HCT116 (cell line): ENCODE measurements at regions not wholly inside any gene's neighbourhood (a gene's known extent, or its start where the extent isn't known, plus 50 kb on each side); places are given as distances from the start of the nearest gene placed in this dataset.

Experiments used
- ATAC-seq: fragments of 200-7000 bp; cut with Tn5 transposase; 2 replicates; pipeline ENCODE4 v1.9.1; 2020; ENCODE audit warnings: mild to moderate bottlenecking, moderate library complexity
- BruUV-seq: library from RNA; stranded (reverse); fragments of 400-500 nt; replicated peaks from 2 replicates; lab custom pipeline; 2021; lab: Mats Ljungman, UMichigan
- CTCF ChIA-PET: fragments of 300-600 bp; sonication (Branson Sonifier 250); formaldehyde crosslinking; loops from one replicate; lab custom pipeline; 2021; ENCODE audit warnings: antibody characterized with exemption; lab: Charles Lee
- POLR2A ChIA-PET: fragments of 300-600, 350-600 bp; sonication (Branson Sonifier 250); formaldehyde crosslinking; loops from one replicate; lab custom pipeline; 2021; ENCODE audit warnings: antibody characterized with exemption; lab: Charles Lee
- RAD21 ChIA-PET, 2 experiments: fragments of 300-600 bp; sonication (Branson Sonifier 250); formaldehyde crosslinking; loops; one replicate each; lab custom pipeline; 2023; ENCODE audit warnings: low total read pairs in 2 of 2; ENCODE audit not compliant: uncharacterized antibody in 2 of 2, unreplicated experiment in 2 of 2, low non-redundant PET in 1 of 2; lab: Charles Lee
- DNase-seq: peaks from one replicate; pipeline ENCODE4 v3.0.0-alpha.2; 2010; ENCODE audit warnings: low read depth, low spot score
- H2AFZ ChIP-seq: fragments of 200-600 bp; shearing (Covaris generic), sonication (generic); 2 replicates; pipeline ENCODE4 v1.6.1; 2017; ENCODE audit warnings: low read depth, mixed run types, mixed read lengths, antibody characterized with exemption, low read length; ENCODE audit not compliant: poor library complexity, severe bottlenecking
- H3K27ac ChIP-seq: 2 replicates; pipeline ENCODE4 v1.5.1; 2012; ENCODE audit warnings: low read depth, low read length
- H3K27me3 ChIP-seq: fragments of 200-600 bp; sonication (generic); 2 replicates; pipeline ENCODE4 v1.6.1; 2016; ENCODE audit warnings: mixed run types, low read length, mixed read lengths; ENCODE audit not compliant: insufficient read depth
- H3K36me3 ChIP-seq, 2 experiments: fragments of 200-500 bp in 1 of 2; fragments of 200-600 bp in 1 of 2; sonication (Bioruptor generic) in 1 of 2; sonication (generic) in 1 of 2; 2 replicates each; pipeline versions ENCODE4 v1.5.1 to v1.6.1; 2014 to 2016; ENCODE audit warnings: low read length in 2 of 2, inconsistent platforms in 1 of 2, mixed read lengths in 1 of 2, mixed run types in 1 of 2; ENCODE audit not compliant: insufficient read depth in 2 of 2, control insufficient read depth in 1 of 2
- H3K4me1 ChIP-seq, 2 experiments: fragments of 200-600 bp in 1 of 2; sonication (generic) in 1 of 2; 2 replicates each; pipeline versions ENCODE4 v1.5.1 to v1.6.1; 2012 to 2017; ENCODE audit warnings: low read length in 2 of 2, inconsistent platforms in 1 of 2, mild to moderate bottlenecking in 1 of 2, mixed read lengths in 1 of 2, mixed run types in 1 of 2, moderate library complexity in 1 of 2; ENCODE audit not compliant: insufficient read depth in 2 of 2, control insufficient read depth in 1 of 2
- H3K4me2 ChIP-seq: fragments of 200-600 bp; sonication (generic); 2 replicates; pipeline ENCODE4 v1.6.1; 2017; ENCODE audit warnings: mixed run types, low read length, mixed read lengths
- H3K4me3 ChIP-seq, 2 experiments: fragments of 200-600 bp in 1 of 2; sonication (generic) in 1 of 2; replicated peaks in 1 of 2; 2 replicates each; pipeline ENCODE4 v1.5.1; 2011 to 2016; ENCODE audit warnings: low read length in 2 of 2, control low read depth in 1 of 2, low read depth in 1 of 2, mild to moderate bottlenecking in 1 of 2, mixed read lengths in 1 of 2, mixed run types in 1 of 2
- H3K79me2 ChIP-seq: fragments of 200-600 bp; sonication (generic); 2 replicates; pipeline ENCODE4 v1.6.1; 2017; ENCODE audit warnings: mild to moderate bottlenecking, mixed run types, low read length, moderate library complexity, mixed read lengths; ENCODE audit not compliant: insufficient read depth
- H3K9ac ChIP-seq: fragments of 200-600 bp; sonication (generic); 2 replicates; pipeline ENCODE4 v1.6.1; 2016; ENCODE audit warnings: low read length, mixed read lengths
- H3K9me2 ChIP-seq: fragments of 200-600 bp; sonication (generic), shearing (Covaris generic); 2 replicates; pipeline ENCODE4 v1.6.1; 2017; ENCODE audit warnings: mixed run types, mild to moderate bottlenecking, moderate library complexity; ENCODE audit not compliant: insufficient read depth
- H3K9me3 ChIP-seq, 2 experiments: fragments of 200-500 bp in 1 of 2; fragments of 200-600 bp in 1 of 2; sonication (Bioruptor generic) in 1 of 2; sonication (generic) in 1 of 2; 2 replicates each; pipeline ENCODE4 v1.6.1; 2014 to 2017; ENCODE audit warnings: low read length in 2 of 2, mixed read lengths in 2 of 2, inconsistent platforms in 1 of 2, low read depth in 1 of 2, mild to moderate bottlenecking in 1 of 2, mixed run types in 1 of 2, moderate library complexity in 1 of 2; ENCODE audit not compliant: control insufficient read depth in 1 of 2, insufficient read depth in 1 of 2
- H4K20me1 ChIP-seq: fragments of 200-600 bp; sonication (generic), shearing (Covaris generic); 2 replicates; pipeline ENCODE4 v1.6.1; 2017; ENCODE audit warnings: mixed run types, mild to moderate bottlenecking, moderate library complexity; ENCODE audit not compliant: insufficient read depth
- ELF1 ChIP-seq: IDR thresholded peaks from 2 replicates; pipeline ENCODE4 v1.6.1; 2012; ENCODE audit warnings: low read depth, borderline replicate concordance
- FOSL1 ChIP-seq: IDR thresholded peaks from 2 replicates; pipeline ENCODE4 v1.6.1; 2012; ENCODE audit warnings: low read depth
- JUND ChIP-seq: IDR thresholded peaks from 2 replicates; pipeline ENCODE4 v1.6.1; 2012
- SIN3A ChIP-seq: IDR thresholded peaks from 2 replicates; pipeline ENCODE4 v1.6.1; 2012; ENCODE audit warnings: low read depth
- YY1 ChIP-seq: IDR thresholded peaks from 2 replicates; pipeline ENCODE4 v1.6.1; 2011; ENCODE audit warnings: low read length, low read depth, moderate library complexity, mild to moderate bottlenecking; ENCODE audit not compliant: insufficient replicate concordance; ENCODE audit errors: extremely low read depth
- ZFX ChIP-seq: fragments of 450-650 bp; IDR thresholded peaks from 2 replicates; pipeline ENCODE4 v1.6.1; 2017
- ZNF274 ChIP-seq: fragments of 200-500 bp; sonication (Bioruptor generic); IDR thresholded peaks from 2 replicates; pipeline ENCODE4 v1.6.1; 2014; ENCODE audit warnings: mild to moderate bottlenecking, low read depth, low read length, inconsistent platforms
- intact Hi-C: fragments of 100-400 bp; cut with micrococcal nuclease; formaldehyde crosslinking; loops from 2 replicates; pipeline ENCODE4 v1.10.0; 2022
- TF ChIP-seq, protein P1 (sequence below): IDR thresholded peaks from 2 replicates; pipeline ENCODE4 v1.6.1; 2012
- TF ChIP-seq, protein P2 (sequence below): IDR thresholded peaks from 2 replicates; pipeline ENCODE4 v1.6.1; 2011; ENCODE audit warnings: mild to moderate bottlenecking, low read length, moderate library complexity; ENCODE audit not compliant: insufficient replicate concordance; ENCODE audit errors: extremely low read depth
- TF ChIP-seq, protein P3 (sequence below): IDR thresholded peaks from 2 replicates; pipeline ENCODE4 v1.6.1; 2012
- TF ChIP-seq, protein P4 (sequence below): IDR thresholded peaks from 2 replicates; pipeline ENCODE4 v1.6.1; 2012; ENCODE audit warnings: low read depth

DNA sequence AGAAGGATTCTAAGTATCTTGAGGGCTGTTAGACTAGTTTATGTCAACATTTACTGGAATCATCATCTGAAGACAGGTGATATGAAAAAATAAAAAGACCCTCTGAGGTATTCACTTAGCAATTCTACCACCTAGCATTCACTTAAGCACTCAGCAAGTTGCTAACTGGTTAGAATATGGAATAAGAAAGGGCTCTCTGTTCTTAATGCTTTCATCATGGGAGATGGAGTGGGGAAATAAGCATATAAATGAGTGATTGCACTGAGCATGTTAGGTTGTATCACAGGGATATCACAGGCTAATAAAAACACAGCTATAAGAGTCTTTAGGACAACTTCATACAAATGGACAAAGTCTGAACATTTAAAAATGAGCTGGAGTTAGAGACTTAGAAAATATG lies 1238.8 kb downstream of the CDH11 start:
- Histone ChIP-seq H4K20me1 (no peaks in the 10 kb centered on the region), H3K9me3 (peaks cover 6 to 21% of the 10 kb centered on the region in 2 experiments; a peak in 2 of 4 replicates), H2AFZ (no peak overlapping the region), H3K36me3 (no peaks in the 10 kb centered on the region), H3K27ac (no peak overlapping the region), H3K9me2 (no peaks in the 10 kb centered on the region), H3K79me2 (no peaks in the 10 kb centered on the region), H3K4me2 (no peak overlapping the region), H3K4me3 (no peak overlapping the region), H3K4me1 (no peaks in the 10 kb centered on the region), H3K27me3 (no peaks in the 10 kb centered on the region), H3K9ac (no peak overlapping the region)
- RAD21 ChIA-PET, result no interaction called here
- CTCF ChIA-PET, result no interaction called here
- POLR2A ChIA-PET, result no interaction called here
- BruUV-seq, result no TSS peak
- no peak for ATAC-seq
- TF ChIP-seq, protein P1, sequence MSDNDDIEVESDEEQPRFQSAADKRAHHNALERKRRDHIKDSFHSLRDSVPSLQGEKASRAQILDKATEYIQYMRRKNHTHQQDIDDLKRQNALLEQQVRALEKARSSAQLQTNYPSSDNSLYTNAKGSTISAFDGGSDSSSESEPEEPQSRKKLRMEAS, result no peak
- TF ChIP-seq, protein P2, sequence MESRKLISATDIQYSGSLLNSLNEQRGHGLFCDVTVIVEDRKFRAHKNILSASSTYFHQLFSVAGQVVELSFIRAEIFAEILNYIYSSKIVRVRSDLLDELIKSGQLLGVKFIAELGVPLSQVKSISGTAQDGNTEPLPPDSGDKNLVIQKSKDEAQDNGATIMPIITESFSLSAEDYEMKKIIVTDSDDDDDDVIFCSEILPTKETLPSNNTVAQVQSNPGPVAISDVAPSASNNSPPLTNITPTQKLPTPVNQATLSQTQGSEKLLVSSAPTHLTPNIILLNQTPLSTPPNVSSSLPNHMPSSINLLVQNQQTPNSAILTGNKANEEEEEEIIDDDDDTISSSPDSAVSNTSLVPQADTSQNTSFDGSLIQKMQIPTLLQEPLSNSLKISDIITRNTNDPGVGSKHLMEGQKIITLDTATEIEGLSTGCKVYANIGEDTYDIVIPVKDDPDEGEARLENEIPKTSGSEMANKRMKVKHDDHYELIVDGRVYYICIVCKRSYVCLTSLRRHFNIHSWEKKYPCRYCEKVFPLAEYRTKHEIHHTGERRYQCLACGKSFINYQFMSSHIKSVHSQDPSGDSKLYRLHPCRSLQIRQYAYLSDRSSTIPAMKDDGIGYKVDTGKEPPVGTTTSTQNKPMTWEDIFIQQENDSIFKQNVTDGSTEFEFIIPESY, result no peak
- TF ChIP-seq JUND, result no peak
- TF ChIP-seq, protein P3, sequence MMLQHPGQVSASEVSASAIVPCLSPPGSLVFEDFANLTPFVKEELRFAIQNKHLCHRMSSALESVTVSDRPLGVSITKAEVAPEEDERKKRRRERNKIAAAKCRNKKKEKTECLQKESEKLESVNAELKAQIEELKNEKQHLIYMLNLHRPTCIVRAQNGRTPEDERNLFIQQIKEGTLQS, result no peak
- no peak for TF ChIP-seq ZFX
- intact Hi-C loops, result no loop called here
- no peak for DNase-seq

DNA sequence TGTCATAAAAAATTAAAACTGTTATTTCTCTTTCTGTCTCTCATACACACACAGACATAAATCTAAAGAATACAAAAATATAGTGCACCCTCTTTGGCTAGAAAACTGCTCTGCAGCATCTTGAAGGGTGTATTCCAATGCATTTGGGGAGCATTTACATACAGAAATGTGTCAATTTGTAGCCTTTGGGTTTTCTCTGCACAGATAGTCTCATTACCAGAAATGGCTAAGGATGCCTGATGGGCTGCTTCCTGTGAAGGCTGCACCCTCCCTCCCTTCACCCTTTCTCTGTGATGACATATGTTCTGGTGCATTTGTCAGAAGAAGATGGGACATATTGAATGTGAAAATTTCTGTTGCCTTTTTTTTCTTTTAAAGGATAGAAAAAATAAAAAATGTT lies 1239.3 kb downstream of the CDH11 start:
- ATAC-seq (no peak), DNase-seq (no peak)
- no peak overlapping the region for H3K27ac ChIP-seq
- H3K27me3 ChIP-seq, result no peaks in the 10 kb centered on the region
- H2AFZ ChIP-seq, result no peak overlapping the region
- ChIA-PET CTCF (no interaction called here), POLR2A (no interaction called here), RAD21 (no interaction called here)
- no peak overlapping the region for H3K9ac ChIP-seq
- no peak overlapping the region for H3K4me3 ChIP-seq
- no TSS peak for BruUV-seq
- H3K79me2 ChIP-seq, result no peaks in the 10 kb centered on the region
- no peaks in the 10 kb centered on the region for H4K20me1 ChIP-seq
- no peak overlapping the region for H3K4me2 ChIP-seq
- H3K9me3 ChIP-seq, result peaks cover 4 to 24% of the 10 kb centered on the region in 2 experiments; a peak in 2 of 4 replicates
- H3K4me1 ChIP-seq, result no peaks in the 10 kb centered on the region
- intact Hi-C loops, result no loop called here
- H3K36me3 ChIP-seq, result no peaks in the 10 kb centered on the region
- H3K9me2 ChIP-seq, result no peaks in the 10 kb centered on the region
- TF ChIP-seq ZNF274, result no peak
- TF ChIP-seq, protein P2, result no peak
- no peak for TF ChIP-seq SIN3A
- no peak for TF ChIP-seq ELF1
- TF ChIP-seq, protein P4, sequence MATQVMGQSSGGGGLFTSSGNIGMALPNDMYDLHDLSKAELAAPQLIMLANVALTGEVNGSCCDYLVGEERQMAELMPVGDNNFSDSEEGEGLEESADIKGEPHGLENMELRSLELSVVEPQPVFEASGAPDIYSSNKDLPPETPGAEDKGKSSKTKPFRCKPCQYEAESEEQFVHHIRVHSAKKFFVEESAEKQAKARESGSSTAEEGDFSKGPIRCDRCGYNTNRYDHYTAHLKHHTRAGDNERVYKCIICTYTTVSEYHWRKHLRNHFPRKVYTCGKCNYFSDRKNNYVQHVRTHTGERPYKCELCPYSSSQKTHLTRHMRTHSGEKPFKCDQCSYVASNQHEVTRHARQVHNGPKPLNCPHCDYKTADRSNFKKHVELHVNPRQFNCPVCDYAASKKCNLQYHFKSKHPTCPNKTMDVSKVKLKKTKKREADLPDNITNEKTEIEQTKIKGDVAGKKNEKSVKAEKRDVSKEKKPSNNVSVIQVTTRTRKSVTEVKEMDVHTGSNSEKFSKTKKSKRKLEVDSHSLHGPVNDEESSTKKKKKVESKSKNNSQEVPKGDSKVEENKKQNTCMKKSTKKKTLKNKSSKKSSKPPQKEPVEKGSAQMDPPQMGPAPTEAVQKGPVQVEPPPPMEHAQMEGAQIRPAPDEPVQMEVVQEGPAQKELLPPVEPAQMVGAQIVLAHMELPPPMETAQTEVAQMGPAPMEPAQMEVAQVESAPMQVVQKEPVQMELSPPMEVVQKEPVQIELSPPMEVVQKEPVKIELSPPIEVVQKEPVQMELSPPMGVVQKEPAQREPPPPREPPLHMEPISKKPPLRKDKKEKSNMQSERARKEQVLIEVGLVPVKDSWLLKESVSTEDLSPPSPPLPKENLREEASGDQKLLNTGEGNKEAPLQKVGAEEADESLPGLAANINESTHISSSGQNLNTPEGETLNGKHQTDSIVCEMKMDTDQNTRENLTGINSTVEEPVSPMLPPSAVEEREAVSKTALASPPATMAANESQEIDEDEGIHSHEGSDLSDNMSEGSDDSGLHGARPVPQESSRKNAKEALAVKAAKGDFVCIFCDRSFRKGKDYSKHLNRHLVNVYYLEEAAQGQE, result no peak
- TF ChIP-seq ZFX, result no peak
- TF ChIP-seq YY1, result no peak
- no peak for TF ChIP-seq FOSL1
- TF ChIP-seq, protein P1, result no peak
- no peak for TF ChIP-seq JUND
